IPS-11a (cell line): ENCODE measurements at regions not wholly inside any gene's neighbourhood (a gene's known extent, or its start where the extent isn't known, plus 50 kb on each side); places are given as distances from the start of the nearest gene placed in this dataset.
"Not testable (repeated sequence)": the region's sequence is repeated elsewhere in the genome, so short reads cannot be mapped to it uniquely, and the experiment has no call there.

ENCODE experiments used
- H3K4me3 ChIP-seq: one replicate; pipeline ENCODE4 v1.5.1; 2013; ENCODE audit warnings: low read depth, low read length, control low read depth

- not testable (repeated sequence) for H3K4me3 ChIP-seq
Measured at GRCh38 chr2:87533390-87534272, 214.3 kb upstream of the PLGLB2 start.

GRCh38 chr2:87534273-87534889, 213.5 kb upstream of the PLGLB2 start:
- not testable (repeated sequence) for H3K4me3 ChIP-seq

DNA sequence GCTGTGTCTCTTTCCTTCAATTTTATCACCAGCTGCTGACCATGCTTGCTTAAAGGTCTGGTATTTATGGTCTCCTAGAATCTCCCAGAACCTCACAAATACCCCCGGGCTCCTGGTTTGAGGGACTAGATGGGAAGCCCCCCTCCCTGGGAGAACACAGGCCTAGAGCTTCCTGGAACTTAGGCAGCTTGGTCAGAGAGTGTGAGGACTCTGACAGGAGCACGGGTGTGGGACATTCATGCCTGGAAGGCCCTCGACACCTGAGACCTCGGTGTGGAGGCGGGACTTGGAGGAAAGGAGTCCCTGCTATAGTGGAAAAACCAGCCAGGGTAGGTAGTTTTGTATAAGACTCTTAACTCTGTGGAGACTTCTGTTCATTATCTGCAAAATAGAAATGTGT, 211.5 kb upstream of the PLGLB2 start:
- H3K4me3 ChIP-seq, result not testable (repeated sequence)

DNA sequence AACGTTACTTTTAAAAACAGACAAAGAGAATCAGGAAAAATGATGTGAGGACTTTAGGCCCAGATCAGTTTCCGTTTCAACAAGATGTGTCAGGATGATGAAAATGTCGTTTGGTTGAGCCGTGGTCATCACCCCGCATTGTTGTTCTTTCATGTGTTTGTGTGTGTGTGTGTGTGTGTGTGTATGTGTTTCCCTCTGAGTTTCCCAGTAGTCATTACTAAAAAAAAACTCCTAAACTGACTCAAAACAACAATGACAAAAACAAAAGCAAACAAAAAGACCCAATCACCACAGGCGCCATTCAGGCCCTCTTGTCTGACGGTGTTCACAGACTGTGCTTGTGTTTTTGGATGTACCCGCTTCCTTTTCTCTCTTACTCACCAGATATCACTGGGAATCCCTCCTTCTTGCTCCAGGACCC, 210.6 kb upstream of the PLGLB2 start:
- H3K4me3 ChIP-seq, result not testable (repeated sequence)

- not testable (repeated sequence) for H3K4me3 ChIP-seq
Measured at GRCh38 chr2:87538268-87538667, 209.6 kb upstream of the PLGLB2 start.

DNA sequence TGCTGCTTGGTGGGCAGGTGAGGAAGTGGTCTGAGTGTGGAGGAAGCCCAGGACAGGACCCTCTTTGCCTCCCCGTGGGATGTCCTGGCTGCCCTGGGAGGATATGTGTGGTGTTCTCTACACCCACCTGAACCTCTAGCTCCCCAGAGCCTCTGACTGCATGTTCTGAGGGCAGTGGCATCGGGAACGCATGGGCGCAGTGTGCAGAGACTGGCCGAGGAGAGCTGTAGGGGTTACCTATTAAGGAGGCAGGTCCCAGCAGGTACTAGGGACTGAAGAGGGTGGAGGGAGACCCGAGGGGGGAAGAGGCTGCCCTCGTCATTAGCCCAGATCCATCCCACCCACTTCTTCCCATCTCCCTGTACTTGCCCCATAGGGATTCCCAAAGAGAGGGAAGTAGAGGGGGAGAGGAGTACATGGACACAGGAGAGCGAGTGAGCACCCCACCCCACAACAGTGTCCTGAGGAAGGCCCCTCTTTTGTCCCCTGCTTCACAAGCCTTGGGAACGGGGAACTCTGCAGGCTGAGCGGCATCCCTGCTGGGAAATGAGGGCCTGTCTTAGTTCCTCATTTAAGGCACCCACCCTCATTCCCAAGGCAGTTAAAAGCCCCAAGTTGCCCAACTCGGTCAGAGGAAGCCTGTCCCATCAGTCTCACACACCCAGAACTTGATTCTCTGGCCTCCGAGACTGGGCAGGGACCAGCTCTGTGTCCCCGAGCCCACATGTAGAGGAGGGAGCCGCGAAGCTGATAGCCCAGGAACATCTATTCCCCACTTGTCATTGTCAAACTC, 208.5 kb upstream of the PLGLB2 start:
- not testable (repeated sequence) for H3K4me3 ChIP-seq

DNA sequence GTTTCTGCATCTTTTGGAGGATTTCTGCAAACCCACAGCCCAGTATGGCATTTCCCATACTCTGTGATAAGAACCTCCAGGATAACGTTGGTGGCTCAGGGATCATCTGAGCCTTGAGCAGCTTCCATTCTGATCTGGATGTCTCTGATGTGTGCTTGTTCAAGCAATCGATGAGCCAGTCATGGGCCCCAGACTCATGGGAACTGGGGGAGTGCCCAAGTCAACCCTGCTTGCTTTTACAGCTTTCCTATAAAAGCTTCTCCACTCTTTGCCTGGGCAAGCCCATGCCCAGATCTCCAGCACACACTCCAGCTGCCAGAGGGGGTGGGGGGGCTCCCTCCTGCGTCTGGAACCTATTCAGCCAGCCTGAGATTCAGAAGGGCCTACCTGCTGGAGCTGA, 207.6 kb upstream of the PLGLB2 start:
- not testable (repeated sequence) for H3K4me3 ChIP-seq

GRCh38 chr2:87542599-87543174, 205.2 kb upstream of the PLGLB2 start:
- H3K4me3 ChIP-seq, result not testable (repeated sequence)

DNA sequence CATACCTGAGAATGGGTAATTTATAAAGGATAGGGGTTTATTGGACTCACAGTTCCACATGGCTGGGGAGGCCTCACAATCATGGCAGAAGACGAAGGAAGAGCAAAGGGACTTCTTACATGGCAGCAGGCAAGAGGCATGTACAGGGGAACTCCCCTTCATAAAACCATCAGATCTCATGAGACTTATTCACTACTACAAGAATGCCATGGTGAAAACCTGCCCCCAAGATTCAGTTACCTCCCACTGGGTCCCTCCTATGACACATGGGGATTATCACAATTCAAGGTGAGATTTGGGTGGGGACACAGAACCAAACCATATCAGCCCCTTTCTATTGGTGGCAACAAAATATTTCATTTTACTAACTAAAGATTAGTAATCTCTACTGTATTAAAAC, 204.1 kb upstream of the PLGLB2 start:
- not testable (repeated sequence) for H3K4me3 ChIP-seq

DNA sequence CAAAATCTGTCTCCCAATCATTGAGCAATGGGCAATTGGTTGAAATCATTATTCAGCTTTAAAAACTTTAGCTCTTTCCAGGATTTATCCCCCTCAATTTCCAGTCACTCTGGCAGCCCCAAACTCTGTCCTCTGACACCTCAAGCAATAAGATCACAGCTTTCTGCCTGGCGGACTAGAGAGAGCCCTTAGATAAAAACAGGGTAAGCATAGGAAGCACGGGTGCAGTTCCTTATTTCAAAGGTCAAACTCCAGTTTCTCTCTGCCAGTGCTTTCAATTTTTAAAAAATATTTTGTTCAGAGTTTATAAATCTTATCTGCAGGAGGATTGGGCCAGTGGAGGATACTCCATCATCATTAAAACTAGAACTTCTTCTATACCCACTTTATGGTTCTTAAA, 200.8 kb upstream of the PLGLB2 start:
- not testable (repeated sequence) for H3K4me3 ChIP-seq

DNA sequence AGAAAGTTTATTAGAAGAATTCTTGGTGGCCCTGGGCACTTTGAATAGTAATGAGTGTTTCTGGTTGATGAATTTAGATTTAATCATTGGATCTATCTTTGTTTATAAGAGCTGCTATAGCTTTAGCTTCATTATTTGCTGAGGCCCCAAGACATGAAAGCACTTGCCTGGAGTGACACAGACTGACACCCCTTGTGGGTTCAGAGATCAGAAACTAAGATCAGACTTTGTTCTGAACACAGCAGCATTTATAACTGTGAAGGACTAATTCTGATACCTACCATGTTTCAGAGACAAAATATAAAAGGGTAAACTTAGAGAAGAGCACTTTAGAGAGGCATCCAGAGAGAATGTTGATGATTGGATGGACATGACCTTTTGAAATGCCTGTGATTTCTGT, 199.9 kb upstream of the PLGLB2 start:
- not testable (repeated sequence) for H3K4me3 ChIP-seq

DNA sequence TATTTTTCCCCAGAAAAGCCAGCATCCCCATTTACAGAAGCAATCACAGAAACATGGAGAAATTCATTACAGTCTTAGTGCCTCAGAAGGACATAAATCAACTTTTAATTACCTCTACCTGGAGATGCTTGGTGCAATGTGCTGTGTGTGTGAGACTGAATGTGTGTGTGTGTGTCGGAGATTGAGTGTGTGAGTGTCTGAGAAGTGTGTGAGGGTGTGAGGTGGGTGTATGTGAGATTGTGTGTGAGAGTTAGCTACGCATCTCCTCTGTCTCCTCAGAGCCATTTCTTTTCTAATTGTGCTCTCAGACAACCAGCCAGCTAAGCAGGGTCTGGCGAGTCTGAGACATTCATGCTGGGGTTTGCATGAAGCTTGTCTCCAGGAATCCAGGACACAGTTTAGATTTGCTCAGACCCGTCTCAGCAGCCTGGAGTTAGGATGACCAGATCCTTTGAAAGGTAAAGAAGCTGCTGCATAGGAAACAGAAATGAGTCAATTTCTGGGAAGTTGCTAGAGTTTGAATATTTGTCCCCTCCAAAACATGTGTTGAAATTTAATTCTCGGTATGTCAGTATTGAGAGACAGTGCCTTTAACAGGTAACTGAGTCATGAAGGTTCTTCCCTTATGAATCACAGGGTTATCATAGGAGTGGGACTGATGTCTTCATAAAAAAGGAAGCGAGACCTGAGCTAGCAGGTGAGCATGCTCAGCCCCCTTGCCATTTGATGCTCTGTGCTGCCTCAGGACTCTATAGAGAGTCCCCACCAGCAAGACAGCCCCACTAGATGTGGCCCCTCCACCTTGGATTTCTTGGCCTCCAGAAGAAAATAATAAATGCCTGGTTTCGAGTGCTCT, 199.0 kb upstream of the PLGLB2 start:
- H3K4me3 ChIP-seq, result not testable (repeated sequence)

- not testable (repeated sequence) for H3K4me3 ChIP-seq
Measured at GRCh38 chr2:87549561-87550202, 198.2 kb upstream of the PLGLB2 start.

DNA sequence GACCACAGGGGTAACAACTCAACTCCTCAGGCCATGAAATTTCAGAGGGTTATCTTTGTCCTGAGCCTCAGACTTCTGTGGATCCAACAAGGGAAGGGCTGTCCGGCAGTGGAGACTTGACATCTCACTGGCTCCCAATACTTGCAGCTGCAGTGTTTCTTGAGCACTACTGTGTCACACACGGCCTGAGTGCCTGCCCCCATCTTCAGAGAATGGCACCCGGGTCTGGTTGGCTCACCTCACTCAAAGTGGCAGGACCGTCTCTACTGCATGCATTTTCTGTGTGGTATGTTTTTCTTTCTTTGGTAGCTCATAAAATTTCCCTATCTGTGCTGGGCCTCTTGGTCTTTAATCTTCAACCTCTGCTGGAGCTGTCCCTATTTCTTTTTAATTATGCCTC, 193.2 kb upstream of the PLGLB2 start:
- H3K4me3 ChIP-seq, result not testable (repeated sequence)

GRCh38 chr2:87555082-87555481, 192.8 kb upstream of the PLGLB2 start:
- not testable (repeated sequence) for H3K4me3 ChIP-seq

DNA sequence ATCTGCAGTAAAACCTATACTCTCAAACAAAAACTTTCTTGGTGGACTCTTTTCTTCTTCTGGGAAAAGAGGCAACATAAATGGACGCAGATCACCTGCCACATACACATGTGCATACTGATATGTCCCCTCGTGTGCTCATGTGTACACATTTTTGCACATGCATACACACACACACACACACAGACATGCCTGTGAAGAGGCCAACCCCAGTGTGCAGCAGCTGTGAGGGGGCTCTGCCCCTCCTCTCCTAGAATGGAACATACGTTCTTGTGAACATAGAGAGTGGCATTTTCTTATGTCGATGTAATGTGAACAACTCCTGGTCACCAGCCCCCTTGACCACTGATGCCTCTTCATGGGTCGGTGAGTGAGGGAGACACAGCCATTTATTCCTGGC, 188.9 kb upstream of the PLGLB2 start:
- H3K4me3 ChIP-seq, result not testable (repeated sequence)

- not testable (repeated sequence) for H3K4me3 ChIP-seq
Measured at GRCh38 chr2:87559735-87560134, 188.2 kb upstream of the PLGLB2 start.

- H3K4me3 ChIP-seq, result not testable (repeated sequence)
Measured at GRCh38 chr2:87565116-87565515, 182.8 kb upstream of the PLGLB2 start.

GRCh38 chr2:87566531-87566930, 181.4 kb upstream of the PLGLB2 start:
- not testable (repeated sequence) for H3K4me3 ChIP-seq

DNA sequence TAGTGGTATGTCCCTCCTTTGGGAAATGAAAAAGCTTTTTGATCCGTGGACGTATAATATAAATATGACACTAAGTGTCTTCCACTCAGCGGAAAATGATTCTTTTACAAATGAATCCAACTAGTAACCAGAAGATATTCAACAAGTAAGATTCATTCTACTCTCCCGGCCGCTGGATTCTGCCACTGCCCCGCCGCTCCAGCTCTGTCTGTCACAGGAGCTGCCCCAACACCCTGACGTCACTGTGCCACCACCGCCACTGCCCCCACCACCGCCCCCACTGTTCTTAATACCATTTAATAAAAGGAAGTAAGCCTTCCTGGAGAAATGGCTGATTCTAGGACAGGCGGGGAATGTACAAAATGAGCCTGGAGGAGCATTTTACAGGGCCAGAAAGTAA, 180.8 kb upstream of the PLGLB2 start:
- H3K4me3 ChIP-seq, result not testable (repeated sequence)
